ENCODE measurements at regions not wholly inside any gene's neighbourhood (a gene's known extent, or its start where the extent isn't known, plus 50 kb on each side); places are given as distances from the start of the nearest gene placed in this dataset.
"Not testable (repeated sequence)": the region's sequence is repeated elsewhere in the genome, so short reads cannot be mapped to it uniquely, and the experiment has no call there.

DNA sequence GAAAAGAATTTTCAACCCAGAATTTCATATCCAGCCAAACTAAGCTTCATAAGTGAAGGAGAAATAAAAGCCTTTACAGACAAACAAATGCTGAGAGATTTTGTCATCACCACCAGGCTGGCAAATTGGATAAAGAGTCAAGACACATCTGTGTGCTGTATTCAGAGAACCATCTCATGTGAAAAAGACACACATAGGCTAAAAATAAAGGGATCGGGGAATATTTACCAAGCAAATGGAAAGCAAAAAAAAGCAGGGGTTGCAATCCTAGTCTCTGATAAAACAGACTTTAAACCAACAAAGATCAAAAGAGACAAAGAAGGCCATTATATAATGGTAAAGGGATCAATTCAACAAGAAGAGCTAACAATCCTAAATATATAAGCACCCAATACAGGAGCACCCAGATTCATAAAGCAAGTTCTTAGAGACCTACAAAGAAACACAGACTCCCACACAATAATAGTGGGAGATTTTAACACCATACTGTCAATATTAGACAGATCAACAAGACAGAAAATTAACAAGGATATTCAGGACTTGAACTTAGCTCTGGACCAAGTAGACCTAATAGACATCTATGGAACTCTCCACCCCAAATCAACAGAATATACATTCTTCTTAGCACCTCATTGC lies 55.9 kb upstream of the ACSM6 start:
- ATAC-seq; H3K4me1 ChIP-seq; H3K27ac ChIP-seq; H3K4me3 ChIP-seq; H3K4me2 ChIP-seq; FAIRE-seq; H3K9me3 ChIP-seq; DNase-seq (ENCODE audit: low read depth in 1 of 2, low spot score in 1 of 2): not testable (repeated sequence)
- ChIA-PET POLR2A (interaction anchor here (0.6 kb wide), 1 partner anchor 667 kb away, joined by 11 read pairs; no protein-coding TSS in a partner anchor), CTCF (interaction anchor here (0.6 kb wide), 1 partner anchor 104 kb away, joined by 3 read pairs; no protein-coding TSS in a partner anchor)
- 97% methylated on average over 1 of the region's 1 CpG for WGBS (ENCODE audit: missing lambda C conversion rate)

DNA sequence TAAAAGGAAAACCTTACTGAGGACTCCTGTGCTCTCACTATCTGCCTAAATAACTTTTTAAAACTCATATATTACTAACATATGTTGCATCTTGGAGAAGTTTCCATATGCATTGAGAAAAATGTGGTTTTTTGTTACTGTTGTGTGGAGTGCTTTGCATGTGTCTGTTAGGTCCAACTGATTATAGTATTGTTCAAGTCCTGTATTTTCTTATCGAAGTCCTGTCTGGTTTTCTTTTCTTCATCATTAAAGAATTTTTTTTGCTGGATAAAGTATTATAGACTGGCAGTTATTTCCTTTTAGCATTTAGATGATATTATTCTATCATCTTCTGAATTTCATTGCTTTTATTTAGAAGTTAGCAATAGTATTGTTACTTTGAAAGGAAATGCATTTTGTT lies 59.5 kb upstream of the ACSM6 start:
- peaks cover 3% of the 10 kb centered on the region; the same call in 1 of the 3 replicates for H3K9me3 ChIP-seq
- ATAC-seq (no peak), DNase-seq (ENCODE audit: low read depth in 1 of 2, low spot score in 1 of 2) (no peak), FAIRE-seq (no peak)
- H3K4me3 ChIP-seq = no peak overlapping the region
- 20% methylated on average over 1 of the region's 1 CpG for whole genome bisulfite sequencing (ENCODE audit: missing lambda C conversion rate)
- no peak overlapping the region for H3K27ac ChIP-seq
- ChIA-PET POLR2A (no interaction called here), CTCF (interaction anchor here (0.6 kb wide), 1 partner anchor 429 kb away, joined by 3 read pairs; no protein-coding TSS in a partner anchor)
- H3K4me2 ChIP-seq = no peak overlapping the region
- no peaks in the 10 kb centered on the region for H3K4me1 ChIP-seq
- TF ChIP-seq RARB (CRISPR knock-in tag; IDR thresholded peaks at IDR 0.05) = no peak
- TF ChIP-seq CBX8 (IDR thresholded peaks at IDR 0.05) = no peak
- TF ChIP-seq EHMT2 (IDR thresholded peaks at IDR 0.05; ENCODE audit: low read depth) = no peak
- no peak for TF ChIP-seq SREBF2 (IDR thresholded peaks at IDR 0.05)
- TF ChIP-seq GATA3 (IDR thresholded peaks at IDR 0.05; ENCODE audit: borderline replicate concordance) = no peak
- TF ChIP-seq TP53 (CRISPR knock-in tag; IDR thresholded peaks at IDR 0.05) = no peak
- TF ChIP-seq HOXB13 (CRISPR knock-in tag; IDR thresholded peaks at IDR 0.05; ENCODE audit: low read depth) = no peak
- TF ChIP-seq RNF2 (IDR thresholded peaks at IDR 0.05; ENCODE audit: borderline replicate concordance, low read depth) = no peak
- TF ChIP-seq, protein P1, sequence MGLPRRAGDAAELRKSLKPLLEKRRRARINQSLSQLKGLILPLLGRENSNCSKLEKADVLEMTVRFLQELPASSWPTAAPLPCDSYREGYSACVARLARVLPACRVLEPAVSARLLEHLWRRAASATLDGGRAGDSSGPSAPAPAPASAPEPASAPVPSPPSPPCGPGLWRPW (IDR thresholded peaks at IDR 0.05) = no peak
- TF ChIP-seq, protein P2, sequence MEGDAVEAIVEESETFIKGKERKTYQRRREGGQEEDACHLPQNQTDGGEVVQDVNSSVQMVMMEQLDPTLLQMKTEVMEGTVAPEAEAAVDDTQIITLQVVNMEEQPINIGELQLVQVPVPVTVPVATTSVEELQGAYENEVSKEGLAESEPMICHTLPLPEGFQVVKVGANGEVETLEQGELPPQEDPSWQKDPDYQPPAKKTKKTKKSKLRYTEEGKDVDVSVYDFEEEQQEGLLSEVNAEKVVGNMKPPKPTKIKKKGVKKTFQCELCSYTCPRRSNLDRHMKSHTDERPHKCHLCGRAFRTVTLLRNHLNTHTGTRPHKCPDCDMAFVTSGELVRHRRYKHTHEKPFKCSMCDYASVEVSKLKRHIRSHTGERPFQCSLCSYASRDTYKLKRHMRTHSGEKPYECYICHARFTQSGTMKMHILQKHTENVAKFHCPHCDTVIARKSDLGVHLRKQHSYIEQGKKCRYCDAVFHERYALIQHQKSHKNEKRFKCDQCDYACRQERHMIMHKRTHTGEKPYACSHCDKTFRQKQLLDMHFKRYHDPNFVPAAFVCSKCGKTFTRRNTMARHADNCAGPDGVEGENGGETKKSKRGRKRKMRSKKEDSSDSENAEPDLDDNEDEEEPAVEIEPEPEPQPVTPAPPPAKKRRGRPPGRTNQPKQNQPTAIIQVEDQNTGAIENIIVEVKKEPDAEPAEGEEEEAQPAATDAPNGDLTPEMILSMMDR (IDR thresholded peaks at IDR 0.05) = no peak
- TF ChIP-seq MAZ (IDR thresholded peaks at IDR 0.05; ENCODE audit: borderline replicate concordance, low read depth, low read length) = no peak

DNA sequence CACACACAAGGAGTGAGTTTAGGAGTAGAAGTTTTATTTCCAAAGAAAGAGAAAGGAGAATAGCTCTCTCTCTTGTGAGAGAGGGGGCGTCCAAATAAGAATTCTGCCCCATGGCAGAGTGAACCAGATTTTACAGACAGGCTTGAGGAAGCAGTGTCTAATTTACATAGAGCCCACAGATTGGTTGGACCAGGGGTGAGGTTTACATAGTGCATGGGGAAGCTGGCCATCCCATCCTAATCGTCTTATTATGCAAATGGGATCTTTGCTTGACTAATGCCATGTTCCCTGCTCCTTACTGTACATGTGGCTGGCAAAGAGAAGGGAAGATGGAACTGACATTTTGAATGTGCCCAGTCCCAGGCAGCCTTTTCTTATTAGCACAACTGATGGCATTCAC lies 60.0 kb upstream of the ACSM6 start:
- no peak overlapping the region for H3K4me2 ChIP-seq
- ATAC-seq (no peak), DNase-seq (ENCODE audit: low read depth in 1 of 2, low spot score in 1 of 2) (no peak), FAIRE-seq (no peak)
- peaks cover 3% of the 10 kb centered on the region; the same call in 1 of the 3 replicates for H3K9me3 ChIP-seq
- H3K4me3 ChIP-seq = no peak overlapping the region
- TF ChIP-seq ESRRA (IDR thresholded peaks at IDR 0.05; ENCODE audit: borderline replicate concordance, low read length) = no peak
- no peak for TF ChIP-seq CEBPB (IDR thresholded peaks at IDR 0.05)
- no peak for TF ChIP-seq PHF8 (IDR thresholded peaks at IDR 0.05; ENCODE audit: borderline replicate concordance, low read depth)
- TF ChIP-seq HOXA7 (CRISPR knock-in tag; IDR thresholded peaks at IDR 0.05) = no peak
- ChIA-PET POLR2A (no interaction called here), CTCF (interaction anchor here (0.6 to 1.1 kb wide), 5 partner anchors 80 to 429 kb away, joined by 3 to 4 read pairs (median 3); no protein-coding TSS in a partner anchor)
- no peaks in the 10 kb centered on the region for H3K4me1 ChIP-seq
- H3K27ac ChIP-seq = no peak overlapping the region
- WGBS (ENCODE audit: missing lambda C conversion rate) = 74% methylated on average over 2 of the region's 2 CpGs

DNA sequence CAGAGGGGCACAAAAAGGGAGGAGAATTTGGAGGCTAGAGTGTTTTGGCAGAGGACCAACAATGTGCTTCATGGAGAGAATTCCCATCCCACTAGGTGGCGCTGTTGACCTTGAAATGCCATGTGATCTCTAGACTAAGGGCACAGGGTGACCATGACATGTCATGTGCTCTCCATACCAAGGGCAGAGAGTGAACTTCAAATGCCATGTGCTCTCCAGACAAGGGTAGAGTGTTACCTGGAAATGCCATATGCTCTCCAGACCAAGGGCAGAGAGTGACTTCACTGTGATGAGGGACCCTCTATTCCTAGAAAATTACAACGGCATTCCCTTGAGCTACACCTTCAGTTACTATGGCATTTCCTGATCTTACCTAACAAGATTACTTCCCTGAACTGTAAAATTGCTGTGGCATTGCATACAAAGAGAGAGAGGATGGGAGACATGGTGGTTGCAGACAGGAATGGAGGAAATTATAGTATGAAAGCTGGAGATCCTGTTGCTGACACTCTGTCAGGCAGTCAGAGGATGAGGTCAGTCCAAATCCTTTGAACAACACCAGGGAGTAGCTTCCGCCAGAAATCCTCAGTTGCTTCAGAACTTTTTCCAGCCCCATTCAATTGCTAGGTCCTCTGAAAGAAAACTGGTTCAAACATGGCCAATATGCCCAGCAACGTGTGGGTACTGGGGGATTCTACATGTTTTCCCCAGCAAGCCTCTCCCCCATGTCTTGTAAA lies 60.9 kb upstream of the ACSM6 start:
- DNase-seq (ENCODE audit: low read depth in 1 of 2, low spot score in 1 of 2) (peak; percentile 47 to 81), ATAC-seq (peak in 1 of 2 experiments; percentile 87; a peak in 3 of 6 replicates), FAIRE-seq (peak; percentile 81)
- peaks cover 3% of the 10 kb centered on the region; the same call in 1 of the 3 replicates for H3K9me3 ChIP-seq
- ChIA-PET CTCF (interaction anchor here (0.8 to 1.1 kb wide), 6 partner anchors 79 to 230 kb away, joined by 3 to 6 read pairs (median 4); no protein-coding TSS in a partner anchor), POLR2A (no interaction called here)
- no peaks in the 10 kb centered on the region for H3K4me1 ChIP-seq
- TF ChIP-seq PHF8 (IDR thresholded peaks at IDR 0.05; ENCODE audit: borderline replicate concordance, low read depth) (no peak), JUN (IDR thresholded peaks at IDR 0.05) (no peak), TFCP2L1 (CRISPR knock-in tag; IDR thresholded peaks at IDR 0.05) (no peak), SMC3 (IDR thresholded peaks at IDR 0.05) (peak; percentile 31; the same call in 2 of the 3 replicates), NFE2L2 (conservative IDR thresholded peaks at IDR 0.05; ENCODE audit: low read length) (no peak), RAD21 (conservative IDR thresholded peaks at IDR 0.05 in 1 of 2, IDR thresholded peaks at IDR 0.05 in 1 of 2) (peak; percentile 65 to 87)
- TF ChIP-seq, protein P3, sequence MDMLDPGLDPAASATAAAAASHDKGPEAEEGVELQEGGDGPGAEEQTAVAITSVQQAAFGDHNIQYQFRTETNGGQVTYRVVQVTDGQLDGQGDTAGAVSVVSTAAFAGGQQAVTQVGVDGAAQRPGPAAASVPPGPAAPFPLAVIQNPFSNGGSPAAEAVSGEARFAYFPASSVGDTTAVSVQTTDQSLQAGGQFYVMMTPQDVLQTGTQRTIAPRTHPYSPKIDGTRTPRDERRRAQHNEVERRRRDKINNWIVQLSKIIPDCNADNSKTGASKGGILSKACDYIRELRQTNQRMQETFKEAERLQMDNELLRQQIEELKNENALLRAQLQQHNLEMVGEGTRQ (IDR thresholded peaks at IDR 0.05) = peak; percentile 56; the same call in 1 of the 2 replicates
- TF ChIP-seq, protein P4, sequence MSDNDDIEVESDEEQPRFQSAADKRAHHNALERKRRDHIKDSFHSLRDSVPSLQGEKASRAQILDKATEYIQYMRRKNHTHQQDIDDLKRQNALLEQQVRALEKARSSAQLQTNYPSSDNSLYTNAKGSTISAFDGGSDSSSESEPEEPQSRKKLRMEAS (IDR thresholded peaks at IDR 0.05) = peak; percentile 62
- TF ChIP-seq, protein P2 (IDR thresholded peaks at IDR 0.05) = peak; percentile 61
- no peak overlapping the region for H3K4me2 ChIP-seq
- no peak overlapping the region for H3K27ac ChIP-seq
- H3K4me3 ChIP-seq = no peak overlapping the region
- 70% methylated on average over 4 of the region's 4 CpGs for WGBS (ENCODE audit: missing lambda C conversion rate)

All from A549 (cell line).